Immature natural killer cell (primary cell): ENCODE measurements at regions not wholly inside any gene's neighbourhood (a gene's known extent, or its start where the extent isn't known, plus 50 kb on each side); places are given as distances from the start of the nearest gene placed in this dataset.
"Not testable (repeated sequence)": the region's sequence is repeated elsewhere in the genome, so short reads cannot be mapped to it uniquely, and the experiment has no call there.

Experiments used
- DNase-seq, 3 donors: peaks; one replicate each; pipeline ENCODE4 v3.0.0; 2022; ENCODE audit warnings: mixed read lengths in 1 of 3
- H3K27ac Mint-ChIP-seq, 6 donors: one replicate each; pipeline ENCODE4 v1.8.0; 2020; ENCODE audit warnings: mixed read lengths in 6 of 6, mild to moderate bottlenecking in 5 of 6, inconsistent platforms in 4 of 6, moderate library complexity in 3 of 6
- H3K27me3 Mint-ChIP-seq, 3 donors: one replicate each; pipeline ENCODE4 v1.8.0; 2020 to 2021; ENCODE audit warnings: low read depth in 3 of 3, mild to moderate bottlenecking in 3 of 3, mixed read lengths in 3 of 3, moderate library complexity in 3 of 3, inconsistent platforms in 1 of 3
- H3K36me3 Mint-ChIP-seq, 3 donors: one replicate each; pipeline ENCODE4 v1.8.0; 2020; ENCODE audit warnings: mixed read lengths in 3 of 3, inconsistent platforms in 2 of 3, mild to moderate bottlenecking in 2 of 3
- H3K4me1 Mint-ChIP-seq, 2 donors: one replicate each; pipeline ENCODE4 v1.8.0; 2020; ENCODE audit warnings: inconsistent platforms in 2 of 2, mild to moderate bottlenecking in 2 of 2, mixed read lengths in 2 of 2, moderate library complexity in 1 of 2
- H3K4me3 Mint-ChIP-seq, 5 donors: one replicate each; pipeline ENCODE4 v1.8.0; 2020; ENCODE audit warnings: mild to moderate bottlenecking in 5 of 5, mixed read lengths in 5 of 5, inconsistent platforms in 3 of 5, moderate library complexity in 3 of 5
- H3K9me3 Mint-ChIP-seq, 6 donors: one replicate each; pipeline ENCODE4 v1.8.0; 2020; ENCODE audit warnings: mild to moderate bottlenecking in 6 of 6, mixed read lengths in 6 of 6, inconsistent platforms in 4 of 6, moderate library complexity in 3 of 6

- no peak for DNase-seq
- Mint-ChIP-seq H3K4me1 (no peaks in the 10 kb centered on the region), H3K27me3 (peaks cover 0 to 2% (median 1%) of the 10 kb centered on the region in 3 donors), H3K9me3 (peaks cover 0 to 12% (median 5%) of the 10 kb centered on the region in 6 donors), H3K4me3 (no peak overlapping the region), H3K27ac (no peak overlapping the region), H3K36me3 (no peaks in the 10 kb centered on the region)
Measured at GRCh38 chr5:136840601-136841000, 475.3 kb upstream of the TRPC7 start.

DNA sequence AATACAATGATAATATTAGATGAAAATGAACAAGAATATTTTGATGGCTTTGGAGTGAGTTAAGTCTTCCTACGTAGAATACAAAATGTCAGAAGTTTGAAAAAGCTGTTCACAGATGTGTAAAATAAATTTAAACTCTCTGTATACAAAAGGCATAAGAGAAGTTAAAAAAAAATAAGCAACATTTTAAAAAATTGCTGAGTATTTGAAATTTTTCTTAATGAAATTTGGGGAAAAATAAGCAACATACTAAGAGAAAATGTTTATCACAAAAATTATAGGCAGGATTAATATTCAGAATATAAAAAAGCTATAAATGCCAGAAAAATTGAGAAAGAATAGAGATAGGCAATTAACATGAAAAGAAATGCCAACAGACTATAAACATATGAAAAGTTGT is 470.7 kb upstream of the TRPC7 start:
- H3K4me1 Mint-ChIP-seq: no peaks in the 10 kb centered on the region
- H3K27ac Mint-ChIP-seq: no peak overlapping the region
- H3K4me3 Mint-ChIP-seq: no peak overlapping the region
- H3K9me3 Mint-ChIP-seq: peaks cover 6 to 16% (median 11%) of the 10 kb centered on the region in 6 donors
- DNase-seq: no peak
- peaks cover 0 to 2% (median 1%) of the 10 kb centered on the region in 3 donors for H3K27me3 Mint-ChIP-seq
- H3K36me3 Mint-ChIP-seq: no peaks in the 10 kb centered on the region

DNA sequence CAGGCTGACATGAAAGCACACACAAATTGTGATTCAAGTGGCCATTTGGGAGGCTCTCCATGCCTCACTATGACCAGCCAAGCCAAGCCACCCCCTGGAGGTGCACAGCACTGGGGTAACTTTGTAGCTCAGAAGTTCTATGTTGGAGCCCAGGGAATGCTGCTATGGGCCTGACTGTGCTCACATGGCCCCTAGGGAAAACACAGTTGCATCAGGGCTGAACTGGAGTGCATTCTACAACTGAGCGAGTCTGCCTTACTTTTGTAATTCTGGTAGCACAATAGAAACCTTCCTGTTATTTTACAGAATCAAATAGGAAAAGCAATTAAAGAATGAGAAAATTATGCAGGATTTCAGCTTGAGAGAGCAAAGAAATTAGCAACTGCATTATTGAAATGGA is 455.5 kb upstream of the TRPC7 start:
- Mint-ChIP-seq H3K27ac (no peak overlapping the region), H3K9me3 (peaks cover 0 to 5% (median 1%) of the 10 kb centered on the region in 6 donors), H3K36me3 (no peaks in the 10 kb centered on the region), H3K27me3 (peaks cover 0 to 3% (median 1%) of the 10 kb centered on the region in 3 donors), H3K4me3 (no peak overlapping the region), H3K4me1 (no peaks in the 10 kb centered on the region)
- DNase-seq: no peak

- no peak for DNase-seq
- Mint-ChIP-seq H3K4me1 (no peaks in the 10 kb centered on the region), H3K27me3 (peaks cover 0 to 3% (median 0%) of the 10 kb centered on the region in 3 donors), H3K27ac (no peak overlapping the region), H3K9me3 (peaks cover 0 to 8% (median 2%) of the 10 kb centered on the region in 6 donors), H3K4me3 (no peak overlapping the region), H3K36me3 (no peaks in the 10 kb centered on the region)
Measured at GRCh38 chr5:136819526-136820302, 454.4 kb upstream of the TRPC7 start.

DNA sequence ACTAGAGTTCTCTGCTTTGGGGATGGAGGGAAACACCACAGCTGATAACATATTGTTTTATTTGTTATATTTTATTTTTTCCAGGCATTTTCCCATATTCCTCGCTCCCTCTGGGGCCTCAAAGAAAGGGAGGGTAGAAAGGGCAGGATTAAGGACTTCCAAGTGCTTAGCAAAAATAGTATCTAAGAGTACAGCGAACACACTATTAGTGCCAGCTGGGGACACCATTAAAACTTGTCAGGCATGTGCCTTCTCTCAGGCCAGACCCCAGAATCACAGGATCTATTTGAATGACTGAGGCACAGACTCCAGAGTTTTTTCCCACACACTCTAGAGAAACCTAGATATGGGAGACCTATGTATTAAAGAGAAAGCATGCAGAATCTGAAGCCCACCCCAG is 451.0 kb upstream of the TRPC7 start:
- no peak for DNase-seq
- no peaks in the 10 kb centered on the region for H3K4me1 Mint-ChIP-seq
- no peak overlapping the region for H3K4me3 Mint-ChIP-seq
- peaks cover 0 to 3% (median 0%) of the 10 kb centered on the region in 3 donors for H3K27me3 Mint-ChIP-seq
- H3K36me3 Mint-ChIP-seq: no peaks in the 10 kb centered on the region
- H3K9me3 Mint-ChIP-seq: peaks cover 0 to 7% (median 6%) of the 10 kb centered on the region in 6 donors
- no peak overlapping the region for H3K27ac Mint-ChIP-seq

DNA sequence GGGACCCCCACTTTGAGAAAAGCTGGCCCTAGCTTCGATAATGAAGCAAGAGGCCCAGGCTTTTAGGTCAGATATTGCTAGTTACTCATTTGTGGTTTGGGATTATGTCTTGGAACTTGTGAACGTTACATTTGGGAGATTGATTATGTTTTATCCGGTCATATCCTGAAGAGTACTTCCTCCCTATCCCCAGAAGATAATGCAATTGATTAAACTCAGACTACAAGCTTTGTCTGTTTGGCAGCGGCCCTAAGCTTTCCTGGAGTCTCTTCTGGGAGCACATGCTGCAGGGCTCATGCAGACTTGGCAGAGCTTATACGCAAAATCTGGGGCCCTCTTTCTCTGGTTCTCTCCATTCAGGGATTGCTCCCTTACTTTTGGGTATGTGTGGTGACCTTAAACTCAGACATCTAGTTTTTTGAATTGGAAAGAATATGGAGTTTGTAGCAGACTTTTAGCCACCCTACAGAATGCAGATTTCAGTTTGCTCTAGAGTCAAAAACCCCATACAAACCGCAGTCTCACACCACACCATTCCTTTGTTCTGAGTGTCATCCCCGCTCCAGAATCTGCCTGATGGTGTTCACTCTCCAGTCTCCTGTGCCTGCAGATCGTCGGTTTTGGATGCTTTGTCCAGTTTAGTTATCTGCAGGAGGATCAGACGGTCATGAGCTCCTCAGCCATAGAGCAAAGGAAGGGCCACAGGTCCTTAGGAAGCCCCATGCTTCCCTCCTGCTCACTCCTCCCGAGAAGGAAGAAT is 449.5 kb upstream of the TRPC7 start:
- Mint-ChIP-seq H3K4me1 (no peaks in the 10 kb centered on the region), H3K27me3 (peaks cover 0 to 3% (median 0%) of the 10 kb centered on the region in 3 donors), H3K36me3 (no peaks in the 10 kb centered on the region), H3K27ac (no peak overlapping the region), H3K9me3 (peaks cover 0 to 7% (median 6%) of the 10 kb centered on the region in 6 donors), H3K4me3 (no peak overlapping the region)
- no peak for DNase-seq

DNA sequence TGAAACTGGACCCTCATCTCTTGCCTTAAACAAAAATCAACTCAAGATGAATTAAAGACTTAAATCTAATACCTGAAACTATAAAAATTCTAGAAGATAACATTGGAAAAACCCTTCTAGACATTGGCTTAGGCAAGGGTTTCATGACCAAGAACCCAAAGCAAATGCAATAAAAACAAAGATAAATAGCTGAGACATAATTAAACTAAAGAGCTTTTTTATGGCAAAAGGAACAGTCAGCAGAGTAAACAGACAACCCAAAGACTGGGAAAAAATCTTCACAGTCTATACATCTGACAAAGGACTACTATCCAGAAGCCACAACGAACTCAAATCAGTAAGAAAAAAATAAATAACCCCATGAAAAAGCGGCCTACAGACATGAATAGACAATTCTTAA is 446.9 kb upstream of the TRPC7 start:
- not testable (repeated sequence) for H3K36me3 Mint-ChIP-seq, H3K27me3 Mint-ChIP-seq, DNase-seq, H3K27ac Mint-ChIP-seq, H3K4me1 Mint-ChIP-seq, H3K4me3 Mint-ChIP-seq
- peaks cover 0 to 12% (median 6%) of the 10 kb centered on the region in 6 donors for H3K9me3 Mint-ChIP-seq

DNA sequence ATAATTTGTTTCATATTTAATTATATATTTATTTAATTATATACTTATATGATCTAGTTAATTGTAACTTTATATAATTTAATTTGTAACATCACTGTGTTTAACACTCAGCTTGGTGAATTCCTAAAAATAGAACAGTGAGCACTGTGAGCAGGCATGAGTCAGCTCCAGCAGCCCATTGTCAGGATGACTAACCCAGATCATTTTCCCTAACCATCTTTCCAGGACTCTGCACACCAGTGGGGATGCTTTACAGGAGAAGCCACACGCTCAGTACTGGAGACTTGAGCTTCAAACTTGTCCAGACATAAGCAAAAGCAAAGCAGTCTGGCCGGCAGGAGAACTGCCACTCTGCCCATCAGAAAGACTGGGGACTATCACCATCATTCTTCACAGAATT is 446.2 kb upstream of the TRPC7 start:
- no peaks in the 10 kb centered on the region for H3K36me3 Mint-ChIP-seq
- no peaks in the 10 kb centered on the region for H3K27me3 Mint-ChIP-seq
- H3K9me3 Mint-ChIP-seq: peaks cover 0 to 12% (median 5%) of the 10 kb centered on the region in 6 donors
- no peak for DNase-seq
- no peaks in the 10 kb centered on the region for H3K4me1 Mint-ChIP-seq
- no peak overlapping the region for H3K27ac Mint-ChIP-seq
- H3K4me3 Mint-ChIP-seq: no peak overlapping the region

- Mint-ChIP-seq H3K27ac (no peak overlapping the region), H3K4me1 (no peaks in the 10 kb centered on the region), H3K9me3 (peaks cover 0 to 12% (median 5%) of the 10 kb centered on the region in 6 donors), H3K4me3 (no peak overlapping the region), H3K27me3 (no peaks in the 10 kb centered on the region), H3K36me3 (no peaks in the 10 kb centered on the region)
- no peak for DNase-seq
Measured at GRCh38 chr5:136811086-136811485, 445.7 kb upstream of the TRPC7 start.

- no peak overlapping the region for H3K27ac Mint-ChIP-seq
- no peaks in the 10 kb centered on the region for H3K4me1 Mint-ChIP-seq
Measured at GRCh38 chr5:136810261-136810801, 445.0 kb upstream of the TRPC7 start.

DNA sequence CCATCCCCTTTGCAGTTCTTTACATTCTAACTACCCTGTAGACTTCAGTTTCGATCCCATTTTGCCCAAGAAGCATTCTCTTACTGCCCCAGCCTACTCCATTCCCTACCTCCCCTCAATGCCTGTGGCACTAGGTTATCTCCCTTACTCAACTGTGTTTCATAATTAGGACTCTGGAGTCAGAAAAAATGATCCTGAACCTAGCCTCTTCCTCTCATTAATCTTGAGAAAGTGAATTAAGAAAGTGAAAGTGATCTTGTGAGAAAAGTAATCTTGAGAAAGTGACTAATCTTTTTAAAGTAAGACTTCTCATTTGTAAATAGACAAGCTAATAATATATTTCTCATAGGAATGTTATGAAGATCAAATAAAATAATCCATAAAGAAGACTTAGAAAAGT is 444.0 kb upstream of the TRPC7 start:
- no peak overlapping the region for H3K27ac Mint-ChIP-seq
- DNase-seq: no peak
- H3K4me1 Mint-ChIP-seq: no peaks in the 10 kb centered on the region
- H3K27me3 Mint-ChIP-seq: no peaks in the 10 kb centered on the region
- H3K9me3 Mint-ChIP-seq: peaks cover 0 to 12% (median 3%) of the 10 kb centered on the region in 6 donors
- no peak overlapping the region for H3K4me3 Mint-ChIP-seq
- H3K36me3 Mint-ChIP-seq: no peaks in the 10 kb centered on the region

More at GRCh38 chr5:136810261-136810801, 445.0 kb upstream of the TRPC7 start:
- DNase-seq: no peak
- Mint-ChIP-seq H3K27me3 (no peaks in the 10 kb centered on the region), H3K36me3 (no peaks in the 10 kb centered on the region), H3K9me3 (peaks cover 0 to 12% (median 4%) of the 10 kb centered on the region in 6 donors), H3K4me3 (no peak overlapping the region)

DNA sequence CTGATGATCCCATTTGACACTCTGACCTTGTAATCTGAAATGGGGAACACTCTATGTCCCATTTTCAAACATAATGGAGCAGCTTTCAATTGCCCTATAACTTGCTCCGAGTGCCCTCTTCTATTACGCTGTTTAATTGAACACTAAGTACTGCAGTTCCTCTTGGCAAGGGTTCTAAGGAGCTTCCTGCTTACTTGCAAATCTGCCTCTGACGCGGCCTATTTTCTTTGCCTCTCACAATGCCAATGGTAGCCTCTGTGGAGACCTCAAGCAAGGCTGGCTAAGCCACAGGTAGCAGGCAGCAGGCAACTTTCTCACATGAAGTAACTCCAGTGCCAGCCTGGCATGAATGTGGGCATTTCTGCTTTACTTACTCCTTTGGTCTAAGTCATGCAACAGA is 443.4 kb upstream of the TRPC7 start:
- H3K4me3 Mint-ChIP-seq: no peak overlapping the region
- no peak overlapping the region for H3K27ac Mint-ChIP-seq
- no peaks in the 10 kb centered on the region for H3K27me3 Mint-ChIP-seq
- DNase-seq: no peak
- H3K9me3 Mint-ChIP-seq: peaks cover 0 to 12% (median 4%) of the 10 kb centered on the region in 6 donors
- no peaks in the 10 kb centered on the region for H3K4me1 Mint-ChIP-seq
- H3K36me3 Mint-ChIP-seq: no peaks in the 10 kb centered on the region

GRCh38 chr5:136805466-136805865 is 440.1 kb upstream of the TRPC7 start:
- no peaks in the 10 kb centered on the region for H3K36me3 Mint-ChIP-seq
- no peak overlapping the region for H3K27ac Mint-ChIP-seq
- no peak overlapping the region for H3K4me3 Mint-ChIP-seq
- no peaks in the 10 kb centered on the region for H3K4me1 Mint-ChIP-seq
- peaks cover 0 to 10% (median 3%) of the 10 kb centered on the region in 6 donors for H3K9me3 Mint-ChIP-seq
- H3K27me3 Mint-ChIP-seq: peaks cover 0 to 2% (median 0%) of the 10 kb centered on the region in 3 donors
- no peak for DNase-seq

DNA sequence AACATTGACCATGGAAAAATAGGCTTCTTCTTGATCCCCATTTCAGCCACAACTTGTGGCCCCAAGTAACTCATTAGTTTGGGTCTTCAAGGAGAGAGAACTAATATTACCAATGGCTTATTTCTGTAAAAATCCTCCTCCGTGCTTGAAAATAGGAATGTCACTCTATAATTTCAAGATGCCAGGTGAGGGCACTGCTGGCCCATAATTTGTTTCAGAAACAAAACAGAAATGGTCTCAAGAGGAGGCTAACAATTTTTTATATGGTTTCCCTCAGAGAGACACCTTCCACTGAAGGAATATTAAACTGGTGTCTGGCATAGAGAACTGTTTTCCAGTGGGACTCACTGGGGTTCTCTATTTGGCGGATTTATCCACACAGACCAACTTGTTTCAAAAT is 437.0 kb upstream of the TRPC7 start:
- no peaks in the 10 kb centered on the region for H3K36me3 Mint-ChIP-seq
- no peak overlapping the region for H3K27ac Mint-ChIP-seq
- H3K27me3 Mint-ChIP-seq: peaks cover 0 to 4% (median 2%) of the 10 kb centered on the region in 3 donors
- no peak for DNase-seq
- no peak overlapping the region for H3K4me3 Mint-ChIP-seq
- peaks cover 0 to 10% (median 5%) of the 10 kb centered on the region in 6 donors for H3K9me3 Mint-ChIP-seq
- no peaks in the 10 kb centered on the region for H3K4me1 Mint-ChIP-seq
